ENCODE measurements at regions not wholly inside any gene's neighbourhood (a gene's known extent, or its start where the extent isn't known, plus 50 kb on each side); places are given as distances from the start of the nearest gene placed in this dataset.
"Not testable (repeated sequence)": the region's sequence is repeated elsewhere in the genome, so short reads cannot be mapped to it uniquely, and the experiment has no call there.

GRCh38 chr5:54820346-54821134 is 164.9 kb downstream of the ESM1 start:
- no peak for FAIRE-seq

GRCh38 chr5:54807421-54807820 is 178.0 kb downstream of the ESM1 start:
- FAIRE-seq: peak; percentile 82

- no peak for FAIRE-seq
Measured at GRCh38 chr5:54804521-54804920, 180.9 kb downstream of the ESM1 start.

GRCh38 chr5:54804086-54804485 is 181.3 kb downstream of the ESM1 start:
- no peak for FAIRE-seq

GRCh38 chr5:54803471-54804011 is 181.9 kb downstream of the ESM1 start:
- FAIRE-seq: no peak

GRCh38 chr5:54799645-54800044 is 185.7 kb downstream of the ESM1 start:
- FAIRE-seq: no peak

GRCh38 chr5:54795777-54796176 is 189.6 kb downstream of the ESM1 start:
- no peak for FAIRE-seq

- FAIRE-seq: no peak
Measured at GRCh38 chr5:54795284-54795683, 190.1 kb downstream of the ESM1 start.

GRCh38 chr5:54794135-54794975 is 191.0 kb downstream of the ESM1 start:
- no peak for FAIRE-seq

GRCh38 chr5:54793468-54794134 is 191.8 kb downstream of the ESM1 start:
- no peak for FAIRE-seq

- no peak for FAIRE-seq
Measured at GRCh38 chr5:54792611-54793404, 192.6 kb downstream of the ESM1 start.

GRCh38 chr5:54787910-54788309 is 197.5 kb downstream of the ESM1 start:
- FAIRE-seq: not testable (repeated sequence)

GRCh38 chr5:54785729-54786591 is 199.4 kb downstream of the ESM1 start:
- no peak for FAIRE-seq

- FAIRE-seq: no peak
Measured at GRCh38 chr5:54778783-54779182, 206.6 kb downstream of the ESM1 start.

GRCh38 chr5:54775645-54776044 is 209.7 kb downstream of the ESM1 start:
- FAIRE-seq: no peak

GRCh38 chr5:54774281-54775170 is 210.9 kb downstream of the ESM1 start:
- no peak for FAIRE-seq

GRCh38 chr5:54772684-54773083 is 212.7 kb downstream of the ESM1 start:
- no peak for FAIRE-seq

- no peak for FAIRE-seq
Measured at GRCh38 chr5:54772231-54772630, 213.2 kb downstream of the ESM1 start.

- FAIRE-seq: no peak
Measured at GRCh38 chr5:54769746-54770145, 215.6 kb downstream of the ESM1 start.

- no peak for FAIRE-seq
Measured at GRCh38 chr5:54769072-54769471, 216.3 kb downstream of the ESM1 start.

Data from islet of Langerhans (tissue), 1 donor.